ENCODE measurements at regions not wholly inside any gene's neighbourhood (a gene's known extent, or its start where the extent isn't known, plus 50 kb on each side); places are given as distances from the start of the nearest gene placed in this dataset.

DNA sequence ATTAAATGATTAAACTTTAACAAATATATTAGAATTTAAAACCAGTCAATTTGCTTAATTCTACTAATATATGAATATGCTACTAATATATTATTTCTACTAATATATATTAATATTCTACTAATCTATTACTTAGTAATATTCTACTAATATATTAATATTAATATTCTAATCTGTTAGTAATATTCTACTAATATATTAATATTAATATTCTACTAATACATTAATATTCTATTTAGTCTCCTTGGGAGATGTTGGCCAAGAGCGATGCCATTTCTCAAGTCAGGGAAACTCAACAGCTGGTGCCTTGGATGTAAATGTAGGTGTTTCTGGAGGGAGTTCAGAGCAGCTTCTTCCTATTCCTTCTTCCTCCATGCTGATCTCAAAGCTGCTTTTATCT, 259.2 kb upstream of the TMTC4 start:
- no peak for DNase-seq

DNA sequence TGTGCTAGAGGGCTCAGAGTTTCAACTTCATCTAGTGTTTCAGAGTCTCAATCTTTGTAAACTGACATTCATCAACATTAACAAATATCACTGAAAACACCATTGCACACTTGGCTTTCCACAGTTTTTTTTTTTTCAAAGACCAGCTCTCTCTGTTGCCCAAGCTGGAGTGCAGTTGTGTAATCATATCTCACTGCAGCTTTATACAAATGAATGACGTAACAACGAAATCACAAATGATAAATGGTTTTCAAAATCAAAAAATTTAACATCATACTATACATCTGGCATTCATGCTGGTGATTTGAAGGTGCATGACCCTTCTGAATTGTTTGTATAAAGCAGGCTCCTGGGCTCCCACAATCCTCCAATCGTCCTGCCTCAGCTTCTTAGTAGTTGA, 248.0 kb upstream of the TMTC4 start:
- no peak for DNase-seq

DNA sequence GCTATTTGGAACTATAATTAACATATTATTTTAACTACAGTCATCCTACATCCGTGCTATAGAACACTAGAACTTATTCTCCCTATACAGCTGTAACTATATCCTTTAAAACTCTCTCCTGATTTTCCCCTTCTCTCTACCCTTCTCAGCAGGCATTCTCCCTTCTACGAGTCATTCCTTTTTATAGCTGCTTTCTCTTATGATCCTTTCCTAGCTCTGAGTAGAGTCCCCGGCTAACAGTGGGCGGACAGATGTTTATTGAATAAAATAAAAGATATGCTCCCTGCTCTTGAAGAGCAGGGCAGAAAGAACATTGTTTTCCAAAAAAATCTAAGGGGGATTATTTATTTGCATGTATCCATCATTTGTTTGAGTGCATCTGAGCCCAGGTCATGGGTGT, 246.5 kb upstream of the TMTC4 start:
- DNase-seq = no peak

DNA sequence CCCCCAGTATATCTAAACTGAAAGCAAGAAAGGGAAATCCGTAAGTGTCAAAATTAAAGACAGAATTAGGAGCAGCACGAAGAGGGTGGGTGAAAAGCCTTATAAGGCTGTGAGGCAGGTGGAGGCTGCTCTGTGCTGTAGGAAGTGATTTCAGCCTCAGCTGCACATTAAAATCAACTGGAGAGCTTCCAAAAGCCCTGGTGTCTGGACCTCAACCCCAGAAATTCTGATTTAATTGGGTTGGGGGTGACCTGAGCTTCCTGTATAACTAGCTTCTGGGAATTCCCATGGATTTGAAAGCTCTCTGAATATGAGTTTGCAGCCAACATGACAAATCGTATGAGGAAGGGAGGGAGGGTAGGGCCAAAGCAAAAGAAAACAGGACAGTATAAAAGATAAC, 242.4 kb upstream of the TMTC4 start:
- DNase-seq = no peak

DNA sequence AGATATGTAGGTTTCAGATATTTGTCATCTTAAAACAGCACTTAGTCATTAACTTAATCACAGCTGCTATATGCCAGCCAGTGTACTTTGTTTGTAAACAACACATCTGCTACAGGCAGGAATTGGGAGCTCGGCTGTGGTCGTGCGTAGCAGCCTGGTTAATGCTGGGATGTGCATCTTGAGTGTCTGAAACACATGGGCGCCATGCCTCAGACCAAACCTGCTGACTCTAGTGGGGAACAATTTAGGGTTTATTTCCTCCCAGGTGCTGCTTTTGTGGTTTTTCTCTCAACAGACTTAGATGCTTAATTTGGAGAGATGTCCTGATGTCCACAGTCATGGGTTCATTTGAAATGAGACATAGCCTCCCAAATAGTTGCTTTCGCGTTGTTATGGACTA, 238.5 kb upstream of the TMTC4 start:
- no peak for DNase-seq

DNA sequence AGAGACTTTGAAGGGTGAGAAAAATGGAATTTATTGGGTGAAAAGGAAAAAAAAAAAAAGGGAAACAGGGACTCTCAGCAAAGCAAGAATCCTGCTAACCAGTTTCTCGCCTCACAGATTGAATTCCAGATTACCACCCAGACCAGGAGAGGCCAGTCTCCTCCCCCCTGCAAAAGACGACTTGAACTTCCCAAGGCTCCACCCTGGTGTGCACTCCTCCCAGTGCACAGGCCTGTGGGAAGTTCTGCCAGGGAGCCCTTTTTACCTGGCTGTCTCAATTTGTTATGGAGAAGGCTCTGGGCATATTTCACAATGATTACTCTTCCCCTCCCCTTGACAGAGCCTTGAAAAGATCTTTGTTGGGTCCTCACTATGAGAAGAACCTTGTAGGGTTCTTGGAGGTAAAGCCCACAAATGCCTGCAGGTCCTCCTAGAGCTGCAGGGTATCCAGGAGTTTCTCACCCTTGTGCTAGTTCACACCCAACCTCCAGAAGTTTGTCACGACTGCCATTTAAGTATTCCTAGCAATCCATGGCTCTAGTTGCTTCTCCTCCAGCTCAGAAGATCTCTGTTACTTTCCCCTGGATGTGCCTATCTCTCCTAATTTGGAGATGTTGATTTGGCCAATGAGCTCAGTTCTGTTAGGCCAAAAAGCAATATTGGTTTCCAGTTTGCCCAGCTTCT, 229.8 kb upstream of the TMTC4 start:
- no peak for DNase-seq

DNA sequence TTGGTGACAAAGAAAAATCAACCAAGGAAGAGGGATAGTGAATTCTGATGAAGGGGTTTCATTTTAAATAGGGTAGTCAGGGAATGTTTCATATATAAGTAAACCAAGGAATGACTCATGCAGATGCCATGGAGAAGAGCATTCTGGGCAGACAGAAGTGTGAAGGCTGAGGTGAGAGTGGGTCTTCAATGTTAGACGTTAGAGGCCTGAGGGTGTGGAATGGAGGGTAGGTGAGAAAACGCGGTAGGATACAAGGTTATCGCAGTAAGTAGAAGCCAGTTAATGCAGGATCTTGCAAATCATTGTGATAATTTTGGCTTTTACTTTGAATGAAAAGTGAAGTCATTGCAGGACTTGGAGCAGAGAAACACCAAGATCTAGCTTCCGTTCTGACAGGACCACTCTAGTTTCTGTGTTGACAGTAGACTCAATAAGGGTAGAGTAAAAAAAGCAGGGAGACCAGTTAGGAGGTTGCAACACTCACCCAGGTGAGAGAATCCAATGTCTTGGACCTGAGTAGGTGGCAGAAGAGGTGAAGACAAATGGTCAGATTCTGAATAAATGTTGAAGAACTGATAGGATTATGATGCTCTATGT, 225.2 kb upstream of the TMTC4 start:
- peak; percentile 12 for DNase-seq

DNA sequence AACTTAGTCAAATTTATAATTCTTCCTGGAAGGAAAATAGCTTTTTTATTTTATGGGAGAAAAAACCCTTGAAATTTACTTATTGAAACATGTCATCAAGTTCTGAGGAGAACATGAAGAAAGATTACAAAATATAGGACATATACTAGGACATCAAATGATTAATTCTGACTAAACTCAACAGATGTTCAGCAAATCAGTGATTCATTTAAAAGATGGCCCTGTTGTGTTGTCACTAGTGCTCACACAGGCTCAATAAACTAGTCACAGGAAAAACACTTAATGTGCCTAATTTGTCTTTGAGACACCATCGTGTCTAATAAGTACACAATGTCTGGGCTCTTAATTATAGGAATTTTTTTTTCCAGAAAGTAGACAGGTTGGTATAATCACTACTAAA, 223.8 kb upstream of the TMTC4 start:
- DNase-seq = no peak

DNA sequence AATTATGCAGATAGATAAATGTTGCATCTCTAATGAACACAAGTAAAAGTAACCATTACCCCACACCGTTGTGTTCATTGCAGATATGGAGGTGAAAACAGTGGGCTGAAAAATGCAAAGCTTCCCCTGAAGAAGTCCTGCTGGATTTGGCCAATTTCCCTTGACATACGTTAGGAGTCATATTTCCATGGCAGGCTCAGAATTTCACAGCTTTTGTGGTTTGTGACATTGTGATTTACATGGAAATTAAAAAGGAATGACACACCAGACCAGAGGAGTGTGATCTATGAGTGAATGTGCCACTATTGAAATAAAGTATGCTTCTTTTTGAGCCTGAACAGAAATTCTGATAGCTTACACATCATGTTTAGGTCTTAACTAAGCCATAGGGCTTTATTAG, 221.1 kb upstream of the TMTC4 start:
- DNase-seq = peak; percentile 27

DNA sequence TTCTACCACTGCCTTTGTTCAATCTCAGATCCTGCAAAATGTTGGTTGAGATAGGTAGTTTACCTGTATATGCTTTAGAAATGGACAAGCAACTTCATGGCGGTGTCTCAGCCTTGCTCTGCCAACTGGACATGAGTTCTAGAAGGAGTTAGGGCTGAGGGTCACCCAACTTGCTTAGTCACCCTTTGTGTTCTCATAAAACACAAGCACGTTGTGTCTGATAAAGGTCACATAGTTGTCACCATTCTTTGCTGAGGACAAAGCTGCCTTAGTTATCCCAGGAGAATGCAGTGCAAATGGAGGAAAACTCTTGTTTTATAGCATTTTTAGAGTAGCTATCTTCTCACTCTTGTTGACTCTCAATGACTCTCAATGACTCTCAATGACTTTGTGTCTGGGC, 218.4 kb upstream of the TMTC4 start:
- no peak for DNase-seq

DNA sequence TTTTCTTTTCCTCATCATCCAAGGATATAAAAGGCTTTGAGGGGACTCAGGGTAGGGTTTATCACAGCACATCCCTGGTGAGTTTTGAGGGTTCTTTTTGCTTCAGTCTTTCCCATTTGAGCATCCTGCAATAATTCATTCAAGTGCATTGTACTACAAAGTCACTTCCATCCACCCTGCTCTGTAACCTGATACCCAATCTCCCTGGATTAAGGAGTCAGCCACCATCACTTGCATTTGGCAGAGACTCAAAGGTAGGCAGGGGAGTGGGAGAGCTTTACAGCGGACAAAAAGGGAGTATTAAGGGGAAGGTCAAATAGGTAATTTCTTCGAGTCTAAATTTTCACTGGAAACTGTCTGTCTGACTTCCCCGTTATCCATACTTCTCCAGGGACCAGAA, 216.1 kb upstream of the TMTC4 start:
- DNase-seq = no peak

DNA sequence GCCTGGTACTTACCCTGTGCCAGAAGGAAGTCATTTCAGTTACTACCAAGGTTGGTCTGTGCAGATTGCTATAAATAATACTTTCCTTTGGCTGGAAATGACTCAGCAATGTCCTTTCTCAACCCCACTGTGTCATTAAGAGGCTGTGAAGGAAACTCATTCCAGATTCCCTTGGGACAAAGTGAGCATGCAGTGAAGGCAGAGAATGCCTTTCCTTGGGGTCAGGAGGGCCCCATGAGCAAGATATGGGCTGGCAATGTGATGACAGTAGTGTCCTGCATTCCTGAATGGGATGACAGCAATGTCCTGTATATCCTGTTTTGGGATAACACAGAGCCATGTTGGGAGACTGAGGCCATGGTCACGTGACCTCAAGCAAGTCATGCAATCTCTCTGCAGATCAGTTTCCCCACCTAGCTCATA, 213.1 kb upstream of the TMTC4 start:
- peak; percentile 98 for DNase-seq

DNA sequence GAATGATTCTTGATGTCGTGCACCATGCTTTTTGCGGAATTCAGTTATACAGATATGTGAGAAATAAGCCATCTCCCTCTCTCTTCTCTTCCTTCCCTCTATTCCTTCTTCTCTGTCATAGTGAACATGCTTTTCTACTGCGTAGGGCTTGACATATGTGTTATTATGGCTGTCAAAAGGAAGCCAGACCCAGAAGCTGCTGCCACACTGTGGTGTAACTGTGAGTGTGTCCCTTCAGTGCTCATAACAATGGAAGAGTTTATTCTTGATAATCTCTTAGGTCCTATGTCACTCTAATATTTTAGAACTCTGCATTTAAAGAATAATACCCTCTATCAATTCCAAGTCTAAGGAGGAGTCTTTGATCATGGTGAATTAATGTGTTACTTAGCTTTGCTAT, 208.9 kb upstream of the TMTC4 start:
- no peak for DNase-seq

DNA sequence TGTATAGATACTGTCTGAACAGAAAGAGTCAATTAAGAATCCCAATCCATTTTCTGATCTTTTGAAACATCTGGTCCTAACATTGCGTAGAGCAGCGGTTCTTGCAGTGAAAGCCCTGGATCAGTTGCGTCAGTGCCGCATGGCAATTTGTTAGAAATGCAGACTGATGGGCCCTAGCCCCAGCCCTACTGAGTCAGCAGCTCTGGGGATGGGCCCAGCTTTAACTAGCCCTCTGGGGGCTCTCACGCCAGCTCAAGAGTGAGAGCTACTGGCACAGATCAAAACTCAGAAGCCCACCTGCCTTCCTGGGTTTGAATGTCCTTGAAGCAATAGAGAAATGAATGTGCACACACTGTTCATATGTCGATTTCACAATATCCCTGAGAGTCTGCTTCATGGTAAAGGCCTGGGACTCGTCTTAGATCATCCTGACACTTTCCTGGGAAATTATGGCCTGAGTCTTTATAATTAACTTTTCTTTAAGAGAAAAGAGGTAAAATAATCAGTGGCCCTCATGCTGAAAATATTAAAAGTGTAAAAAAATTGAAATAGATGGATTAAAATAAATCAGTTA, 206.8 kb upstream of the TMTC4 start:
- peak; percentile 39 for DNase-seq

DNA sequence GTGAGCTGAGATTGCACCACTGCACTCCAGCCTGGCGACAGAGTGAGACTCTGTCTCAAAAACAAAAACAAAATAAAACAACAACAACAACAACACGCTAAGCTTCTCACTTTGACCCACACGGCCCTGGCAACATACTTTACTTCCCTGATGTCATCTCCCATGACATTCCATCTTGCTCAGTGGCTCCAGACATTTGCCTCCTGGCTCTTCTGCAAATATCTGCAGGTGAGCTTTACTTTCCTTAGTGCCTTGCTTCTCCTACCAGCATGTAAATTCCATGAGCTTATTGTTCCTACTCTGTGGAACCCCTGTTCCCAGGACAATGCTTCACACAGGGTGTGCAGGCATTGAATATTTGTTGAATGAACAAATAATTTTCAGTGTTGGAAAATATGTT, 205.6 kb upstream of the TMTC4 start:
- no peak for DNase-seq

DNA sequence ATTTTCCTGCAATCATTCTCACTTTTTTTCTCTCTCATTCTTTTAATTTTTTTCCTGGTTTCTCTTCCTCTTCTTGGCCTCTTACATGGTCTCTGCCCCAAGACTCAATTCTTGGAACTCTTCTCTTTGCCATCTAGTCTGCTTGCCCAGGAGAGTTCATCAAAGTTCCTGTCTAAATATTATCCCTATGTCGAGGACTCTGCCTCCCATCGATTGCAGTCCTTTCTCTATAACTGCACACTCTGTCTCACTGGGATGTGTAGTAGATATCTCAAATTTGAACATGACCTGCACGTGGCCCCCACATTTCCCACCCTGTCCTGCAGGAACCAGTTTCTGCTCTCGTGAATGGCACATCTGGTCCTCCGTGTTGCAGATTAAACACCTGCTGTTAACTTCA, 204.7 kb upstream of the TMTC4 start:
- DNase-seq = no peak

DNA sequence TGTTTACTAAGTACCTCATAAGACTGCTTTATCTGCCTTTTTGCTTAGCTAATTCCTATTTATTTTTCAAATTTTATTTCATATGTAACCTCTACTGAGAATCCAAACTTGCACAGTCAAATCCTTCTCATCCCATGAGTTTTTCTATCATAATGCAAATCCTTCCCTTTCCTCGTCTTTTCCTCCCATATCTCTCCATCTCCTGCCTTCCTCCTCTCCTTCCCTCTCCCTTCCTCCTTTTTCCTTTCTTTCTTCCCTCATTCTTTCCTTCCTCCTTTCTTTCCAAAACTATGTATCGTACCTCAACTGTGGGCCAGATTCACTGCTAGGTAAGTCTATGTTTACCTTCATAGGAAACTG, 201.4 kb upstream of the TMTC4 start:
- DNase-seq = no peak

DNA sequence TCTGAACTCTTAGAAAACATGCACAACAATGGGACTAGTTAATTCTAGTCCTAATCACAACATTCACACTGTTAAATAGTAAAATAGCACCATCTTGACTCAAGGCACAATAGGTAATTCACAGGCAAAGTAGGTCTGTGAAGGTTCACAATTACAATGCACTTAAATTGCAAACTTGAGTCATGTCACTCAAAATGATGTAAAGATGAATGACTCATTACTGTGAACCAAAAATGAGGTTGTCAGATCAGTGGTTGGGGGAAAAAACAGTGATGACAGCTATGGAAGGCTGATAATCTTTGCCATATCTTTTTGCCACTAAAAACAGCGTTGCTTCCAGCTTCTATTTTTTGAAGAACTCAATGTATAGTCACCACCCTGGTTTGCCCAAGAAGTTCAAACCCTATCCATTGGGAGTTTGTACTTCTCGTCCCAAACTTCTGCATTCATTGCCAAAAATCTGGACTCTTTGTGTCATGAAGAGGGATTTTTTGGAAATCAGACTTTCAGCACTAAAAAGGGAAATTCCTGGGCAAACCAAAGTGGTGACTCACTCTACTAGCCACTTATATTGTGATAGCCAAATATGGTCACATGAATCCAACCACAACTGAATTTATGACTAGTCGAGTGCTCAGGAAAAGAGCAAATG, 200.9 kb upstream of the TMTC4 start:
- DNase-seq = peak; percentile 97

DNA sequence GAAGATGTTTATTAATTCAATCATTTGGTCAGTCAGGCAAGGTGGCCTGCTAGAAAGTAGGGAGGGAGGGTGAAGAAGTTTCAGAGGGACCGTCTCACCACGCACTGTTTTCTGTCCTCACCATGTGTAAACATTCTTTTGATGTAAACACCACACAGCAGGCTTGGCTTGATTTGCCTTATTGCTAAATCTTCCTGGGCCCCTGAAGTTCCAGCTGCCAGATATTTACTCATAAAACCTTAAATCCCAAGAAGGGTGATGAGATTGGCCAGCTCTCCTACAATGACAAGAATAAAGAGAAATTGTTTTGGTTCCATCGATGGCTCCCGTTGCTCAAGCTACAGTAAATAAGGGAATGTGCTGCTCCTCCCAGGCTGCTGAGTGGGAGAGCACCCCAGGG, 198.2 kb upstream of the TMTC4 start:
- no peak for DNase-seq

DNA sequence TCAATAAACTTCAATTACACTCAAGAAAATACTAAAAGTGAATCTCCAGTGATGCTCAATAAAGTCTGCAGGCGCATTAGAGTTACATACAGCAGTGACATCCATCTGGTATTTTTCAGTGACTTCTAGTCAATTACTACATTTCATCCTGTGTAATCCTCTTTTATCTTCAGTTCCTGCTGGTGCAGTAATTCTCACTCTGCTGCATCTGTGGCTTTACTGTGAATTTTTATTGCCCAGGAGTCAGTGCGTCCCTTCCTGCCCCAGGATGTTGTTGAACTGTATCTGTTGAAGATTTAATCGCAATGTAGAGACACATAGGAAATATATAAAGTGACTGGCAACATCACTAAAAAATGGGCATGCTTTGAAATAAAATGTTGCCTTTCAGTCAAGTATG, 196.3 kb upstream of the TMTC4 start:
- no peak for DNase-seq

DNA sequence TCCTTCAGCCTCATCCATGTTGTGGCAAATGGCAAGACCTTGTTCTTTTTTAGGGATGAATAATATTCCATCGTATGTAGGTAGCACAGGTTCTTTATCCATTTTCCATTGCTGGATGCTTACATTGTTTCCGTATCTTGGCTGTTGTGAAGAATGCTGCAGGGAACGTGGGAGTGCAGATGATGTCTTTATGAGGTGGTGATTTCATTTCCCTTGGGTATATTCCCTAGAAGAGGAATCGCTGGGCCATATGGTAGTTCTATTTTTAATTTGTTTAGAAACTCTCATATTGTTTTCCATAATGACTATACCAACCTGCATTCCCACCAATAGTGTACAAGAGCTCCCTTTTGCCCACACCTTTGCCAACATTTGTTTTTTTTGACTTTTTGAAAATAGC, 186.3 kb upstream of the TMTC4 start:
- DNase-seq = no peak

DNA sequence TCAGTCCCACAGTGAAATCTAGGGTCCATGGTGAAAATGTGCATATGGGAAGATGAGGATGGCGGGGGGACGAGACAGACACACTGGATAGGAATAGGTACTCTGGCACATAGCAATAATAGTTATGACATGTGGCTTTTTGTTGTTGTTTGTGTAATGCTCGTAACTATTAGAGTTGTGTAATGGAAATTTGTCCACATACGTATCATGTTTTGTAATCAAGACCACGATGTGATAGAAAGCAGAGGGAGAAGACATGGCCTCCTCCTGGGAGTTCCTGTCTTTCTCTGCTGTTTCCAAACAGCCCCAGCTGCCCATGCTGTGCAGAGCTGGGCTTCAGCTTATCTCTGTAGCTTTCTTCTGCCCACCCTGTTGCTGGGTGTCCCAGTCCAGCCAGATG, 185.3 kb upstream of the TMTC4 start:
- no peak for DNase-seq

DNA sequence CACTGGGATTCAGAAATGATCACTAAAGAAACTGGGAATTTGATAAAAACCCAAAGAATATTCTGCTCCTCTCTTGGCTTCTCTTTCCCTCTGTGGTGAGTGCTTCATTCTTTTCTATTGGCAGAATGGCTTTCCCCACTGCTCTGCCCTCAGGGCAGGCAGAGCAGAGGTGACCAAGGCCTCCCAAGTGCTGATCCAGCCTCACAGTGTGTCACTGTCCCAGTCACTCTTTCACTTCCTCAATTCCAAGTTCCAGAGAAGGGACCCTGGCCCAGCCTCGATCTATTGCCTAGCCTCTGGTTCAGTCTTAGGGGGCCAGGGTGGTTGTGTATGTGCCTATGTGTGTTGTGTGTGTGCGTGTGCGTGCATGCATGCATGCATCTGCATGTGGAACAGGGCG, 180.6 kb upstream of the TMTC4 start:
- no peak for DNase-seq

DNA sequence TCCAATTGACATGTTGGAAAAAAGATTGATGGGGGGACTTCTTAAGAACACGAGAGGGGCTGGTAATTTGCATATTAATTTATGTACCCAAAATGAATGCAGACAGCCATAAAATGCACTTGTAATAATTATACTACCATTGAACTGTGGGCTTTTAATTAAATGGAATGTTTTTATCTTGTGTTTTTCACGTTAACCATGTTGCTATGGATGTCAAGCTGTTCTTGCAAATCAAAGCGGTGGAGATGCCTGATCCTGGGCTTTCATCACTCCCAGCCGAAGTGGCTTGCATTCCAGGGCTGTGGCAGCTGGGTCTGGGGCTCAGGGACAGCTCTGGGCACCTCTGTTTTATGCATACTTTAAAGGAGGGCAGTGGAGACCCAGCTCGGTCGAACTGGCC, 179.4 kb upstream of the TMTC4 start:
- DNase-seq = no peak
